Tibial nerve (tissue), 3 donors: ENCODE measurements at regions not wholly inside any gene's neighbourhood (a gene's known extent, or its start where the extent isn't known, plus 50 kb on each side); places are given as distances from the start of the nearest gene placed in this dataset.

ENCODE experiments used
- CTCF ChIP-seq, 5 experiments: fragments of 200-600 bp in 3 of 5; fragments of 450-650 bp in 2 of 5; sonication (generic) in 3 of 5; IDR thresholded peaks; one replicate each; pipeline ENCODE4 v1.5.1; 2016 to 2019; ENCODE audit warnings: antibody characterized with exemption in 5 of 5, mild to moderate bottlenecking in 3 of 5, moderate library complexity in 2 of 5
- POLR2A ChIP-seq, 2 donors: fragments of 450-650 bp; IDR thresholded peaks; one replicate each; pipeline ENCODE4 v1.6.1; 2017; ENCODE audit warnings: antibody characterized with exemption in 2 of 2, mild to moderate bottlenecking in 2 of 2, moderate library complexity in 2 of 2

- TF ChIP-seq CTCF (IDR thresholded peaks at IDR 0.05) (no peak), POLR2A (IDR thresholded peaks at IDR 0.05) (no peak)
Observed at GRCh38 chr7:32221056-32221455, 150.8 kb upstream of the PDE1C start.
